Suprapubic skin (tissue), 3 donors: ENCODE measurements at regions not wholly inside any gene's neighbourhood (a gene's known extent, or its start where the extent isn't known, plus 50 kb on each side); places are given as distances from the start of the nearest gene placed in this dataset.

Source experiments
- CTCF ChIP-seq, 2 donors: fragments of 200-600 bp in 1 of 2; fragments of 450-650 bp in 1 of 2; sonication (generic) in 1 of 2; IDR thresholded peaks; one replicate each; pipeline ENCODE4 v1.5.1; 2016 to 2019; ENCODE audit warnings: antibody characterized with exemption in 2 of 2, mild to moderate bottlenecking in 1 of 2, moderate library complexity in 1 of 2
- POLR2A ChIP-seq, 2 donors: fragments of 450-650 bp; IDR thresholded peaks; one replicate each; pipeline ENCODE4 v1.6.1; 2017; ENCODE audit warnings: antibody characterized with exemption in 2 of 2, mild to moderate bottlenecking in 2 of 2, moderate library complexity in 2 of 2

GRCh38 chr13:80740071-80740470 is 399.1 kb upstream of the SPRY2 start:
- no peak for TF ChIP-seq CTCF (IDR thresholded peaks at IDR 0.05)
- TF ChIP-seq POLR2A (IDR thresholded peaks at IDR 0.05): no peak
